BE2C (cell line): ENCODE measurements at regions not wholly inside any gene's neighbourhood (a gene's known extent, or its start where the extent isn't known, plus 50 kb on each side); places are given as distances from the start of the nearest gene placed in this dataset.

Experiments used
- DNase-seq: peaks from one replicate; pipeline ENCODE4 v3.0.0-alpha.2; 2020
- H3K27me3 ChIP-seq: fragments of 250-450 bp; sonication (Bioruptor Pico); 2 replicates; pipeline ENCODE4 v1.5.1; 2020; ENCODE audit warnings: mild to moderate bottlenecking
- H3K36me3 ChIP-seq: fragments of 250-450 bp; sonication (Bioruptor Pico); 2 replicates; pipeline ENCODE4 v1.5.1; 2020; ENCODE audit warnings: mild to moderate bottlenecking
- H3K4me1 ChIP-seq: fragments of 250-450 bp; sonication (Bioruptor Pico); 2 replicates; pipeline ENCODE4 v1.5.1; 2020
- H3K4me3 ChIP-seq: 2 replicates; pipeline ENCODE4 v1.5.1; 2011; ENCODE audit warnings: low read depth, low read length
- H3K9me3 ChIP-seq: fragments of 250-450 bp; sonication (Bioruptor Pico); 2 replicates; pipeline ENCODE4 v1.5.1; 2020
- TF ChIP-seq, protein P1 (sequence below): IDR thresholded peaks from 2 replicates; pipeline ENCODE4 v1.5.1; 2012; ENCODE audit warnings: mild to moderate bottlenecking, low read depth, low read length

DNA sequence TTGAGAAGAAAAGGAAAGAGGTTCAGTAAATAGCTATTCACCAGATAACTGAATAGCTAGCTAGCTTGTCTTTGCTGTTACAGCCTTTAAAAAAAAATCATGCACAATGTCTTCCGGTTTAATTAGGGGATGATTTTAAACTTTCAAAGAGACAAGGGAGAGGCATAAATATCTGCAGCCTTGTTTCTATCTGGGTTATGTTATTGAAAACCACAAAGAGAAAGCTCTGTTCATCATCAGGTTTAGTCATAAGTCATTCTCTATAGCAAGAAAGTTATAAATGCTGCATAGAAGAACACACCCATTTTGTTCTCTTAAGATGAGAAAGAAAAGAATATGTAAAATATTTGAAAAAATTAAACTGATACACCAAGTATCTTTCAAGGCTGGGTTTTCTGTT, 1046.9 kb downstream of the AACS start:
- Histone ChIP-seq H3K36me3 (no peaks in the 10 kb centered on the region), H3K9me3 (no peaks in the 10 kb centered on the region; the same call in none of the 2 replicates), H3K4me1 (no peaks in the 10 kb centered on the region), H3K4me3 (no peak overlapping the region), H3K27me3 (no peaks in the 10 kb centered on the region)
- DNase-seq, result no peak
- TF ChIP-seq, protein P1, sequence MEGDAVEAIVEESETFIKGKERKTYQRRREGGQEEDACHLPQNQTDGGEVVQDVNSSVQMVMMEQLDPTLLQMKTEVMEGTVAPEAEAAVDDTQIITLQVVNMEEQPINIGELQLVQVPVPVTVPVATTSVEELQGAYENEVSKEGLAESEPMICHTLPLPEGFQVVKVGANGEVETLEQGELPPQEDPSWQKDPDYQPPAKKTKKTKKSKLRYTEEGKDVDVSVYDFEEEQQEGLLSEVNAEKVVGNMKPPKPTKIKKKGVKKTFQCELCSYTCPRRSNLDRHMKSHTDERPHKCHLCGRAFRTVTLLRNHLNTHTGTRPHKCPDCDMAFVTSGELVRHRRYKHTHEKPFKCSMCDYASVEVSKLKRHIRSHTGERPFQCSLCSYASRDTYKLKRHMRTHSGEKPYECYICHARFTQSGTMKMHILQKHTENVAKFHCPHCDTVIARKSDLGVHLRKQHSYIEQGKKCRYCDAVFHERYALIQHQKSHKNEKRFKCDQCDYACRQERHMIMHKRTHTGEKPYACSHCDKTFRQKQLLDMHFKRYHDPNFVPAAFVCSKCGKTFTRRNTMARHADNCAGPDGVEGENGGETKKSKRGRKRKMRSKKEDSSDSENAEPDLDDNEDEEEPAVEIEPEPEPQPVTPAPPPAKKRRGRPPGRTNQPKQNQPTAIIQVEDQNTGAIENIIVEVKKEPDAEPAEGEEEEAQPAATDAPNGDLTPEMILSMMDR, result no peak

DNA sequence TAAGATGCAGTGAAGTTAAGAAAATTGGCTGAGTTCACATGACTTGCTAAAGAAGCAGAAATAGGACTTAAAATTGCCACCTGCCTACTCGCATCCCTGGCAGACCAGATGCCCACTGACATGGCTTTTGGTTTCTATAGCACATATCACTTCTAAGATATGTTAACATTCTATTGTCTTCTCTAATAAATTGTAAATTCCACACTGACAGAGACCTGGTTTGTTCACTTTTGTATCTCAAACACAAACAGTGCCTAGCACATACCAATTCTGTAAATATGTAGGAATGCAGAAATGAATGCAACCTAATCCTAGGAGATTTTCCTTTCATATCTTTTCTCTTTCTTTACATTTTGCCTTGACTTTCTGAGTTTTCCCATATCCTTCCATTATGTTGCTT, 1047.6 kb downstream of the AACS start:
- no peaks in the 10 kb centered on the region; the same call in none of the 2 replicates for H3K9me3 ChIP-seq
- DNase-seq, result no peak
- H3K27me3 ChIP-seq, result no peaks in the 10 kb centered on the region
- no peaks in the 10 kb centered on the region for H3K4me1 ChIP-seq
- no peak overlapping the region for H3K4me3 ChIP-seq
- no peaks in the 10 kb centered on the region for H3K36me3 ChIP-seq
- TF ChIP-seq, protein P1, result no peak

DNA sequence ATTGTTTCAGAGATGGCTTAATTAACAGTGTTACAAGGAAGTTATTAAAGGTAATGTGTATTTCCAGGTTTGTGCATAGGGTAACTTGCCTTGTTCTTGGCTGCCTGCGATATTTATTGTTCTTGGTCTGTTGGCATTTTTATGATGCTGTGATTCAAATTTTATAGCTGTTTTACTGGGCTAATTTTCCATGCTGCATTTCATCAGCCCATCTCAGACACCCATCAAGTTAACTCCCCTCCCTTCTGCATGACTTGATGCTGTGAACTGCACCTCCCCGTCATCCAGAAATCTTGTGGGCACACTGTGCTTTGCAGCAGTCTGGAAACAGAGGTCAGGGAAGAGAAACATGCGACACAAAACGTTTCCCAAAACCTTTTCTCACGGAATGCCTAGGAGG, 1049.2 kb downstream of the AACS start:
- TF ChIP-seq, protein P1, result no peak
- DNase-seq, result no peak
- Histone ChIP-seq H3K36me3 (no peaks in the 10 kb centered on the region), H3K4me3 (no peak overlapping the region), H3K4me1 (no peaks in the 10 kb centered on the region), H3K9me3 (no peaks in the 10 kb centered on the region; the same call in none of the 2 replicates), H3K27me3 (no peaks in the 10 kb centered on the region)

DNA sequence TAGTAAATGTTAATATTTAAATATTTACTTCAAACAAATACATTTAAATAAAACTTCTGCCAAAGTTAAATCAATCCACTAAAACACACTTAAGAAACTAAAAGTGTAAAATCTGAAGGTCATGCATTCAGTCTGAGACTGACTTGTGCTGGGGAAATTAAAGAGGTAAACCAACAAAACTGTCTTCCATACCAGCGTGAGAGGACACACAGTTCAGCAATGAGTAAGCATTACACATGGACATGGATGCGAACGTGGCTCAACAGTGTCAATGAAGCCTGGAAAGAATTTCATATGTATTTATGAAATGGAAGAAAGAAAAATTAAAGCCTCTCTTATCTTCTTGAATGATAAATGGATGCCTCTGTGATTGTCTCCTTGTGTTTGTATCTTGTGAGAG, 1052.3 kb downstream of the AACS start:
- no peaks in the 10 kb centered on the region; the same call in none of the 2 replicates for H3K9me3 ChIP-seq
- TF ChIP-seq, protein P1, result no peak
- no peaks in the 10 kb centered on the region for H3K36me3 ChIP-seq
- no peaks in the 10 kb centered on the region for H3K4me1 ChIP-seq
- no peak overlapping the region for H3K4me3 ChIP-seq
- H3K27me3 ChIP-seq, result no peaks in the 10 kb centered on the region
- DNase-seq, result no peak

DNA sequence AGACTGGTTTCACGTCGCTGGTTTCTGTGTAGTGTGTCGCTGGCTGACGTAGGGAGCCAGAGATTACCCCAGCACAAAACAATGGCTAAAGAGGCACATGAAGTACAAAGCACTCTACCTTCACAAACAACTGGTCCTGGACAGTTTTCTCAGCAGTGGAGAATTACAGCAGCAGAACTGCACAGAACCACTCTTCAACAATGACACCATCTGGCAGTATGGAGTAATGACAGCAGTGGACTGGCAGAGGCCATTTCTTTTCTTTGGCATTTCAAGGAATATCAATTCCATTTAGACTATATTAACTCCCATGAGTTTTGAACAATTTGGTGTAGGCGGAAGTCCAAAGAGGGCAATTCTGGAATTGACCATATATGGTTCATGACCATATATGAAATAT, 1074.1 kb downstream of the AACS start:
- no peaks in the 10 kb centered on the region; the same call in 1 of the 2 replicates for H3K9me3 ChIP-seq
- TF ChIP-seq, protein P1, result peak; percentile 24; the same call in 1 of the 2 replicates
- DNase-seq, result no peak

DNA sequence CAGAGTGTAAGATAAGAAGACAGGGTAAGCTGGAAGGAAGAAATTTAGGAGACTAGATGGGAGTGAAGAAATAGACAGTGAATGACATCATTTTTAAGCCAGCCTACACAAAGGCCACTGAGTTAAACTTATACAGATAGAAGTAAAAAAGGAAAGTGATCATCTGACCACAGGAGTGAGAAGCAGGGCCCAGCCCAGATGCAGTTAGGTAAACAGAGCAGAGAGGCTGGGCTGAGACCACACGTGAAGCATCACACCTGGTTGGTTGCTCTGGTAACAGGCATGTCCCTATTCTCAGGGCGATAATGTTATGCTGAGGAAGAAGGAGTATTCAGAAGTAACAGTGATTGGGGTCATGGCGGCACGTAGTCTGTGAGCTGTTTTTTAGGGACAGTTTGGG, 1079.4 kb downstream of the AACS start:
- Histone ChIP-seq H3K36me3 (no peaks in the 10 kb centered on the region), H3K4me3 (no peak overlapping the region), H3K9me3 (no peaks in the 10 kb centered on the region), H3K27me3 (no peaks in the 10 kb centered on the region), H3K4me1 (no peaks in the 10 kb centered on the region)
- TF ChIP-seq, protein P1, result no peak
- DNase-seq, result no peak

More for the DNA sequence above, 1074.1 kb downstream of the AACS start:
- no peaks in the 10 kb centered on the region for H3K36me3 ChIP-seq
- H3K4me3 ChIP-seq, result no peak overlapping the region
- no peaks in the 10 kb centered on the region for H3K27me3 ChIP-seq
- no peaks in the 10 kb centered on the region for H3K4me1 ChIP-seq
